ENCODE measurements at regions not wholly inside any gene's neighbourhood (a gene's known extent, or its start where the extent isn't known, plus 50 kb on each side); places are given as distances from the start of the nearest gene placed in this dataset.

GRCh38 chr3:117914540-117915100, 1120.0 kb downstream of the IGSF11 start:
- TF ChIP-seq SNAI2 (CRISPR knock-in tag; IDR thresholded peaks at IDR 0.05) = no peak
- no peak for TF ChIP-seq RARB (CRISPR knock-in tag; IDR thresholded peaks at IDR 0.05)
- TF ChIP-seq, protein P1, sequence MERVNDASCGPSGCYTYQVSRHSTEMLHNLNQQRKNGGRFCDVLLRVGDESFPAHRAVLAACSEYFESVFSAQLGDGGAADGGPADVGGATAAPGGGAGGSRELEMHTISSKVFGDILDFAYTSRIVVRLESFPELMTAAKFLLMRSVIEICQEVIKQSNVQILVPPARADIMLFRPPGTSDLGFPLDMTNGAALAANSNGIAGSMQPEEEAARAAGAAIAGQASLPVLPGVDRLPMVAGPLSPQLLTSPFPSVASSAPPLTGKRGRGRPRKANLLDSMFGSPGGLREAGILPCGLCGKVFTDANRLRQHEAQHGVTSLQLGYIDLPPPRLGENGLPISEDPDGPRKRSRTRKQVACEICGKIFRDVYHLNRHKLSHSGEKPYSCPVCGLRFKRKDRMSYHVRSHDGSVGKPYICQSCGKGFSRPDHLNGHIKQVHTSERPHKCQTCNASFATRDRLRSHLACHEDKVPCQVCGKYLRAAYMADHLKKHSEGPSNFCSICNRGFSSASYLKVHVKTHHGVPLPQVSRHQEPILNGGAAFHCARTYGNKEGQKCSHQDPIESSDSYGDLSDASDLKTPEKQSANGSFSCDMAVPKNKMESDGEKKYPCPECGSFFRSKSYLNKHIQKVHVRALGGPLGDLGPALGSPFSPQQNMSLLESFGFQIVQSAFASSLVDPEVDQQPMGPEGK (CRISPR knock-in tag; IDR thresholded peaks at IDR 0.05; ENCODE audit: borderline replicate concordance) = no peak
- TF ChIP-seq, protein P2, sequence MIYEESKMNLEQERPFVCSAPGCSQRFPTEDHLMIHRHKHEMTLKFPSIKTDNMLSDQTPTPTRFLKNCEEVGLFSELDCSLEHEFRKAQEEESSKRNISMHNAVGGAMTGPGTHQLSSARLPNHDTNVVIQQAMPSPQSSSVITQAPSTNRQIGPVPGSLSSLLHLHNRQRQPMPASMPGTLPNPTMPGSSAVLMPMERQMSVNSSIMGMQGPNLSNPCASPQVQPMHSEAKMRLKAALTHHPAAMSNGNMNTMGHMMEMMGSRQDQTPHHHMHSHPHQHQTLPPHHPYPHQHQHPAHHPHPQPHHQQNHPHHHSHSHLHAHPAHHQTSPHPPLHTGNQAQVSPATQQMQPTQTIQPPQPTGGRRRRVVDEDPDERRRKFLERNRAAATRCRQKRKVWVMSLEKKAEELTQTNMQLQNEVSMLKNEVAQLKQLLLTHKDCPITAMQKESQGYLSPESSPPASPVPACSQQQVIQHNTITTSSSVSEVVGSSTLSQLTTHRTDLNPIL (CRISPR knock-in tag; IDR thresholded peaks at IDR 0.05; ENCODE audit: low read depth) = no peak
- no peak for TF ChIP-seq ZC3H10 (CRISPR knock-in tag; IDR thresholded peaks at IDR 0.05)
- no peak for TF ChIP-seq ZNF565 (CRISPR knock-in tag; conservative IDR thresholded peaks at IDR 0.05; ENCODE audit: low read depth)
- TF ChIP-seq ZNF70 (CRISPR knock-in tag; IDR thresholded peaks at IDR 0.05) = no peak
- TF ChIP-seq ZFP3 (CRISPR knock-in tag; IDR thresholded peaks at IDR 0.05) = no peak
- TF ChIP-seq ARNTL (CRISPR knock-in tag; IDR thresholded peaks at IDR 0.05; ENCODE audit: borderline replicate concordance, low read depth) = no peak
- no peak for TF ChIP-seq POU6F1 (CRISPR knock-in tag; IDR thresholded peaks at IDR 0.05; ENCODE audit: borderline replicate concordance, low read depth)
- TF ChIP-seq, protein P3, sequence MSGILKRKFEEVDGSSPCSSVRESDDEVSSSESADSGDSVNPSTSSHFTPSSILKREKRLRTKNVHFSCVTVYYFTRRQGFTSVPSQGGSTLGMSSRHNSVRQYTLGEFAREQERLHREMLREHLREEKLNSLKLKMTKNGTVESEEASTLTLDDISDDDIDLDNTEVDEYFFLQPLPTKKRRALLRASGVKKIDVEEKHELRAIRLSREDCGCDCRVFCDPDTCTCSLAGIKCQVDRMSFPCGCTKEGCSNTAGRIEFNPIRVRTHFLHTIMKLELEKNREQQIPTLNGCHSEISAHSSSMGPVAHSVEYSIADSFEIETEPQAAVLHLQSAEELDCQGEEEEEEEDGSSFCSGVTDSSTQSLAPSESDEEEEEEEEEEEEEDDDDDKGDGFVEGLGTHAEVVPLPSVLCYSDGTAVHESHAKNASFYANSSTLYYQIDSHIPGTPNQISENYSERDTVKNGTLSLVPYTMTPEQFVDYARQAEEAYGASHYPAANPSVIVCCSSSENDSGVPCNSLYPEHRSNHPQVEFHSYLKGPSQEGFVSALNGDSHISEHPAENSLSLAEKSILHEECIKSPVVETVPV (CRISPR knock-in tag; IDR thresholded peaks at IDR 0.05) = 0 out of 2 replicates have a peak, but pooled peaks have one; percentile 13
- peak; percentile 74 for TF ChIP-seq ISL1 (CRISPR knock-in tag; IDR thresholded peaks at IDR 0.05)

Data from SK-N-SH treated with all-trans-retinoic acid at 6 μM for 48 hours (cell line).